HEK293 (cell line): ENCODE measurements at regions not wholly inside any gene's neighbourhood (a gene's known extent, or its start where the extent isn't known, plus 50 kb on each side); places are given as distances from the start of the nearest gene placed in this dataset.
"Not testable (repeated sequence)": the region's sequence is repeated elsewhere in the genome, so short reads cannot be mapped to it uniquely, and the experiment has no call there.

Experiments
- ZBTB7A ChIP-seq: fragments of 450-650 bp; formaldehyde crosslinking; IDR thresholded peaks from 2 replicates; pipeline ENCODE4 v1.5.1; 2016; ENCODE audit warnings: low read depth, missing biosample characterization, missing genetic modification characterization
- ZNF266 ChIP-seq: fragments of 450-650 bp; formaldehyde crosslinking; IDR thresholded peaks from 2 replicates; pipeline ENCODE4 v1.5.1; 2016; ENCODE audit warnings: missing biosample characterization, missing genetic modification characterization, low read depth
- TF ChIP-seq, protein P1 (sequence below): fragments of 450-650 bp; formaldehyde crosslinking; IDR thresholded peaks from 2 replicates; pipeline ENCODE4 v1.5.1; 2016; ENCODE audit warnings: missing biosample characterization, missing genetic modification characterization

DNA sequence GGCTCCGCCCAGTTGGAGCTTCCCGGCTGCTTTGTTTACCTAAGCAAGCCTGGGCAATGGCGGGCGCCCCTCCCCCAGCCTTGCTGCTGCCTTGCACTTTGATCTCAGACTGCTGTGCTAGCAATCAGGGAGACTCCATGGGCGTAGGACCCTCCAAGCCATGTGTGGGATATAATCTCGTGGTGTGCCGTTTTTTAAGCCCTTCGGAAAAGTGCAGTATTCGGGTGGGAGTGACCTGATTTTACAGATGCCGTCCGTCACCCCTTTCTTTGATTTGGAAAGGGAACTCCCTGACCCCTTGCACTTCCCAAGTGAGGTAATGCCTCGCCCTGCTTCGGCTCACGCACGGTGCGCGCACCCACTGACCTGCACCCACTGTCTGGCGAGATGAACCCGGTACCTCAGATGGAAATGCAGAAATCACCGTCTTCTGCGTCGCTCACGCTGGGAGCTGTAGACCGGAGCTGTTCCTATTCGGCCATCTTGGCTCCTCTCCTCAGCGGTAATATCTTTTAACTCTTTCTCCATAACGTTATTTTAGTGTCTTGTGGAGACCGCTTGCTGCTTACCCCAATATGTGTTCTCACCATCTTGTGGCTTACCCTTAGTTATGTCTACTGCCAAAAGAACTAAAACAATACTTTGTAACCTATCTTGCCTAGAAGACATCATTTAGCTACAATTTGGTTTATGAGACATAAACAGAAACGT, 328.7 kb upstream of the EPHA5 start:
- TF ChIP-seq ZNF266 (tag by site-specific recombination); ZBTB7A: not testable (repeated sequence)
- TF ChIP-seq, protein P1, sequence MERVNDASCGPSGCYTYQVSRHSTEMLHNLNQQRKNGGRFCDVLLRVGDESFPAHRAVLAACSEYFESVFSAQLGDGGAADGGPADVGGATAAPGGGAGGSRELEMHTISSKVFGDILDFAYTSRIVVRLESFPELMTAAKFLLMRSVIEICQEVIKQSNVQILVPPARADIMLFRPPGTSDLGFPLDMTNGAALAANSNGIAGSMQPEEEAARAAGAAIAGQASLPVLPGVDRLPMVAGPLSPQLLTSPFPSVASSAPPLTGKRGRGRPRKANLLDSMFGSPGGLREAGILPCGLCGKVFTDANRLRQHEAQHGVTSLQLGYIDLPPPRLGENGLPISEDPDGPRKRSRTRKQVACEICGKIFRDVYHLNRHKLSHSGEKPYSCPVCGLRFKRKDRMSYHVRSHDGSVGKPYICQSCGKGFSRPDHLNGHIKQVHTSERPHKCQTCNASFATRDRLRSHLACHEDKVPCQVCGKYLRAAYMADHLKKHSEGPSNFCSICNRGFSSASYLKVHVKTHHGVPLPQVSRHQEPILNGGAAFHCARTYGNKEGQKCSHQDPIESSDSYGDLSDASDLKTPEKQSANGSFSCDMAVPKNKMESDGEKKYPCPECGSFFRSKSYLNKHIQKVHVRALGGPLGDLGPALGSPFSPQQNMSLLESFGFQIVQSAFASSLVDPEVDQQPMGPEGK (tag by site-specific recombination), result not testable (repeated sequence)
